Common myeloid progenitor, CD34-positive (primary cell): ENCODE measurements at regions not wholly inside any gene's neighbourhood (a gene's known extent, or its start where the extent isn't known, plus 50 kb on each side); places are given as distances from the start of the nearest gene placed in this dataset.
"Not testable (repeated sequence)": the region's sequence is repeated elsewhere in the genome, so short reads cannot be mapped to it uniquely, and the experiment has no call there.

Source experiments
- CTCF ChIA-PET: fragments of 350-600 bp; sonication (Branson Sonifier 250); formaldehyde crosslinking; loops from one replicate; lab custom pipeline; 2021; ENCODE audit warnings: antibody characterized with exemption; lab: Charles Lee
- POLR2A ChIA-PET: fragments of 350-600 bp; sonication (Branson Sonifier 250); formaldehyde crosslinking; loops from one replicate; lab custom pipeline; 2021; ENCODE audit warnings: antibody characterized with exemption; lab: Charles Lee
- DNase-seq, 3 donors: peaks; one replicate each; pipeline versions ENCODE4 v3.0.0 to v3.0.0-alpha.2; 2013
- H3K27ac ChIP-seq, 2 experiments: 1 replicate in 1 of 2; 2 replicates in 1 of 2; pipeline ENCODE4 v1.7.0; 2013; ENCODE audit warnings: inconsistent platforms in 2 of 2, low read length in 2 of 2, mild to moderate bottlenecking in 2 of 2, low read depth in 1 of 2, moderate library complexity in 1 of 2; ENCODE audit not compliant: severe bottlenecking in 2 of 2, insufficient read depth in 1 of 2, poor library complexity in 1 of 2
- H3K27me3 ChIP-seq, 5 experiments: replicated peaks in 2 of 5; 1 replicate in 3 of 5; 2 replicates in 2 of 5; pipeline versions ENCODE4 v1.6.1 to v1.7.0; 2013; ENCODE audit warnings: low read length in 4 of 5, mild to moderate bottlenecking in 2 of 5, moderate library complexity in 2 of 5, inconsistent platforms in 1 of 5; ENCODE audit not compliant: insufficient read depth in 5 of 5, control insufficient read depth in 4 of 5
- H3K36me3 ChIP-seq, 4 experiments: 1 replicate in 2 of 4; 2 replicates in 2 of 4; pipeline versions ENCODE4 v1.6.1 to v1.7.0; 2013; ENCODE audit warnings: low read length in 3 of 4, control low read depth in 1 of 4, mild to moderate bottlenecking in 1 of 4; ENCODE audit not compliant: control insufficient read depth in 4 of 4, insufficient read depth in 4 of 4
- H3K4me1 ChIP-seq, 4 experiments: 1 replicate in 3 of 4; 2 replicates in 1 of 4; pipeline versions ENCODE4 v1.6.1 to v1.7.1; 2013; ENCODE audit warnings: low read length in 3 of 4, mild to moderate bottlenecking in 3 of 4, control low read depth in 1 of 4, inconsistent platforms in 1 of 4, moderate library complexity in 1 of 4; ENCODE audit not compliant: control insufficient read depth in 4 of 4, insufficient read depth in 4 of 4; ENCODE audit errors: control extremely low read depth in 1 of 4
- H3K4me3 ChIP-seq, 7 experiments: 1 replicate in 4 of 7; 2 replicates in 3 of 7; pipeline versions ENCODE4 v1.5.1 to v1.7.0; 2013; ENCODE audit warnings: mild to moderate bottlenecking in 7 of 7, low read length in 6 of 7, moderate library complexity in 6 of 7, inconsistent platforms in 2 of 7, low read depth in 2 of 7, control low read depth in 1 of 7; ENCODE audit not compliant: insufficient read depth in 4 of 7, control insufficient read depth in 1 of 7; ENCODE audit errors: extremely low read depth in 1 of 7
- H3K9me3 ChIP-seq, 5 experiments: 1 replicate in 4 of 5; 2 replicates in 1 of 5; pipeline versions ENCODE4 v1.6.1 to v1.7.1; 2013; ENCODE audit warnings: low read length in 4 of 5, mild to moderate bottlenecking in 2 of 5, inconsistent platforms in 1 of 5, low read depth in 1 of 5, moderate library complexity in 1 of 5; ENCODE audit not compliant: control insufficient read depth in 4 of 5, insufficient read depth in 2 of 5; ENCODE audit errors: control extremely low read depth in 1 of 5
- WGBS: methylation state at CpG from one replicate; pipeline ENCODE4 v1.1.5; 2013; ENCODE audit not compliant: insufficient coverage; 5-methylcytosine and 5-hydroxymethylcytosine counted together

DNA sequence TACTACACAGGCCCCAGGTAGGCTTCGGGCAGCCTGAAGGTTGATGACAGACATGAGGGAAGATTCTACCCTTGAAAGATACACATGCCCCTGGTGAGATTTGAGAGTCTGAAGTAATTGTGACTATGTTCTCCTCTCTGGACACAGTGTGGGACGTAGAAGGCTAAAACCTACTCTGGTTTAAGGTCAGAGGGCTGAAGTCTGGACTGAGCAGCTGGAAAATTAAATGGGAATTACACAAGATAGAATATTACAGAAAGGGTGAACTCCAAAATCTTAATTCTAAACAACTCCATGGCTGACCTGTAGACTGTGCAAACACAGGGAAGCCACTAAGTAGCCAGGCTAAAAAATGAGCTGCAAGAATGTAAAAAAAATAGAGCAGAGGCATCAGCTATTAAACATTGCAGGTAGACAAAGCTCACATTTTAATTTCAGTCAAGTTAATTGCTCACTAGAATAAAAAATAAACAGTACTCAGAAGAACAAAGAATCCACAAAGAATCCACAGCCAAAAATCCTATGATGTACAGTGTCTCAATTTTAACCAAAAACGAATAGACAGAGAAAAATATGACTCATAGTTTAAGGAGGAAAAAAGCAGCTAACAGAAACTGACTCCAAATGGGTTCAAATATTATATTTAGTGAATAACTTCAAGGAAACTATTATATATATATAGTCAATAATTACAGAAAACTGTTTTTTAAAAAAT lies 170.4 kb downstream of the PCDH18 start:
- POLR2A ChIA-PET = no interaction called here
- no peaks in the 10 kb centered on the region for H3K36me3 ChIP-seq

DNA sequence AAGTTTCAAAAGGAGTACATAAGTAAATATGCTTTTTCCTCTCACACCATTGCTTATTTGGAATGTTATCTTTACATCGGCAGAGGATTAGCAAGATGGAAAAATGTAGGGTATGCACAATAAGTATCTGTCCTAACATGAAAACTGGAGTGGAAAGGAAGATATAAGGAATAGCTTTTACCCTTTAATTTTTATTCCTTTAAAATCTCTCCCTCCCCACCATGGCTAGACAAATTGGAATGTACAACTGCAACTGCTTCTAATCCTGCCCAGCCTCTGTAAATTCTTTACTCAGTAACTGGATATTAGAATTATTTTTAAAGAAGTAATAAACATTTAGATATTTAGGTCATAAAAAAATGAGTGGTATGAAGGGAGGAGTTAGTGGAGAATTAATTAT lies 171.5 kb downstream of the PCDH18 start:
- WGBS = no CpG with 5 or more reads among the region's 1 CpG
- no peak for DNase-seq
- POLR2A ChIA-PET = no interaction called here
- H3K9me3 ChIP-seq = no peaks in the 10 kb centered on the region
- no peaks in the 10 kb centered on the region for H3K4me1 ChIP-seq
- H3K27ac ChIP-seq = no peak overlapping the region
- H3K27me3 ChIP-seq = no peaks in the 10 kb centered on the region
- CTCF ChIA-PET = no interaction called here
- H3K36me3 ChIP-seq = no peaks in the 10 kb centered on the region
- H3K4me3 ChIP-seq = no peak overlapping the region

More for the DNA sequence above, 170.4 kb downstream of the PCDH18 start:
- Histone ChIP-seq H3K27me3 (no peaks in the 10 kb centered on the region), H3K4me1 (no peaks in the 10 kb centered on the region), H3K27ac (no peak overlapping the region), H3K4me3 (no peak overlapping the region), H3K9me3 (no peaks in the 10 kb centered on the region)
- DNase-seq = no peak
- CTCF ChIA-PET = no interaction called here
- WGBS = no CpG with 5 or more reads among the region's 3 CpGs

DNA sequence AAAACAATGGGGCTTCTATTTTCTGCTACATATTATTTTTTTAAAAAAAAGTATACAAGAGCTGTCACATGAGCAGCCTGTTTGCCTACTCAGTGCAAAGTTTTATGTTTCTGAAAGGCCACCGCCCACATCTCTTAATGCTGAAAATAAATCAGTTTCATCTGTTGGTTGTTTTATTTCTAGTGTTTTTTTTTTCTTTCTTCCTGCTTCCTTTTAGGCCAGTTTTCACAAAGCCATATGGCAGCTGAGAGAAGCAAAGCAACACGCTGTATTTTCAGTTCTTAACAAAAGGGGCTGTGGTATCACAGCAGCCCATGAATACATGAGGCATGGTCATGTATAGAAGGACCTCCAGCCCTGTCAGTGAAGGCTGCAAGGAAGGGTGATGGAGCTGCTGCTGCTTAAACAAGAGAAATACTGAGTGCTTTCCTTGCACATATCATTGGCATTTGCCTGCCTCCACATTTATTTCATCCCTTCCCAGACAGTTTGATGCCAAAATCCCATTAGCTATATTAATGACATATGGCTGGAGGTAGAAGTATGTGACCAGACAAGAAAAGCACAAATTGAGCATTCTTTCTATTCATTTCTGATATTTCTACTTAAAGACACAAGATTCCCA lies 172.5 kb downstream of the PCDH18 start:
- H3K27me3 ChIP-seq = no peaks in the 10 kb centered on the region
- no peaks in the 10 kb centered on the region for H3K9me3 ChIP-seq
- POLR2A ChIA-PET = interaction anchor here (0.6 kb wide), 1 partner anchor 48 kb away, joined by 5 read pairs; no protein-coding TSS in a partner anchor
- H3K4me1 ChIP-seq = no peaks in the 10 kb centered on the region
- no peaks in the 10 kb centered on the region for H3K36me3 ChIP-seq
- H3K27ac ChIP-seq = no peak overlapping the region
- DNase-seq = no peak
- WGBS = 14% methylated on average over 1 of the region's 2 CpGs
- no peak overlapping the region for H3K4me3 ChIP-seq
- CTCF ChIA-PET = interaction anchor here (0.9 kb wide), 1 partner anchor 9 kb away, joined by 3 read pairs; no protein-coding TSS in a partner anchor

DNA sequence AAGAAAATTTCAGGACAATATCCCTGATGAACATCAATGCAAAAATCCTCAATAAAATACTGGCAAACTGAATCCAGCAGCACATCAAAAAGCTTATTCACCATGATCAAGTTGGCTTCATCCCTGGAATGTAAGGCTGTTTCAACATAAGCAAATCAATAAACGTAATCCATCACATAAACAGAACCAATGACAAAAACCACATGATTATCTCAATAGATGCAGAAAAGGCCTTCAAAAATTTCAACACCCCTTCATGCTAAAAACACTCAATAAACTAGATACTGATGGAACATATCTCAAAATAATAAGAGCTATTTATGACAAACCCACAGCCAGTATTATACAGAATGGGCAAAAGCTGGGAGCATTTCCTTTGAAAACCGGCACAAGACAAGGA lies 177.7 kb downstream of the PCDH18 start:
- H3K27me3 ChIP-seq, POLR2A ChIA-PET, H3K27ac ChIP-seq, H3K9me3 ChIP-seq, H3K4me1 ChIP-seq, DNase-seq, H3K4me3 ChIP-seq, H3K36me3 ChIP-seq, CTCF ChIA-PET: not testable (repeated sequence)
- WGBS = no CpG with 5 or more reads among the region's 2 CpGs

DNA sequence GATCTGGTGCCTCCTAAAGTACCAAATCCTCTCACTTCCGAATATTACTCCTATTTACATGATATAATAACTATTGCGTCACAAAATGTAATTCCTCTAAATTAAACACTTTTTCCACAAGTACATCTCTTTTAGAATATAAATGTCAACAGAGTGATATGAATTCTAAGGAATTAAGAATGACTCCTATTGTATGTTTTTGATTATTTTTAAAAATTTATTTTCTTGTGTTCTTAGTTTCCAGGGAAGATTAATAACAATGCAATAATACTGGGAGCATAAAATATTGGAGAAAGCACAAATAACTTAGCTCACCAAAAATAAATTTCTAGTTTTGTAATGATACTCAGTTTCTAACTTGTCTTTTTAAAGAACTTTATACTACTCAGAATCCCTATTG lies 184.9 kb downstream of the PCDH18 start:
- DNase-seq = no peak
- Histone ChIP-seq H3K27ac (no peak overlapping the region), H3K36me3 (no peaks in the 10 kb centered on the region), H3K9me3 (no peaks in the 10 kb centered on the region), H3K4me1 (no peaks in the 10 kb centered on the region), H3K4me3 (no peak overlapping the region), H3K27me3 (no peaks in the 10 kb centered on the region)
- ChIA-PET CTCF (no interaction called here), POLR2A (no interaction called here)
- WGBS = no CpG with 5 or more reads among the region's 2 CpGs

DNA sequence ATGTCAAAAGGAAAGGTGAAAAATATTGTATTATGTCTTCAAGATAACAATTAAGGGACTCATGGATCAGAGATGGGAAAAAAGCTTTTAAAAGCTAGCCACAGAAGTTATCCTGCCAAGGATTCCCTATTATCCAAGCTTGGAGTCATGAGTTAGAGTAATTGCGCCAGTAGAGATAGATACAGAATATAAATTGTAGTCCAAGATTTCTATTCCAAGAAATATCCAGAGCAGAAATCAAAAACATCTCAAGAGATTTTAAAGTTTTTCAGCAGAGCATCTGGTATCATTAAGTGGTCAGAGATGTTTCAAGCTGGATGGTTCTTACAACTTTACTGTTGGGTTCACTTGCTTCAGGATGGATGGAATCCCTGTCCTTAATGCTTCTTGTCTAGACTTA lies 186.7 kb downstream of the PCDH18 start:
- H3K36me3 ChIP-seq = no peaks in the 10 kb centered on the region
- no peak overlapping the region for H3K4me3 ChIP-seq
- CTCF ChIA-PET = no interaction called here
- DNase-seq = no peak
- H3K27ac ChIP-seq = no peak overlapping the region
- no peaks in the 10 kb centered on the region for H3K27me3 ChIP-seq
- WGBS = no CpG with 5 or more reads among the region's 1 CpG
- H3K9me3 ChIP-seq = no peaks in the 10 kb centered on the region
- no peaks in the 10 kb centered on the region for H3K4me1 ChIP-seq
- POLR2A ChIA-PET = no interaction called here

DNA sequence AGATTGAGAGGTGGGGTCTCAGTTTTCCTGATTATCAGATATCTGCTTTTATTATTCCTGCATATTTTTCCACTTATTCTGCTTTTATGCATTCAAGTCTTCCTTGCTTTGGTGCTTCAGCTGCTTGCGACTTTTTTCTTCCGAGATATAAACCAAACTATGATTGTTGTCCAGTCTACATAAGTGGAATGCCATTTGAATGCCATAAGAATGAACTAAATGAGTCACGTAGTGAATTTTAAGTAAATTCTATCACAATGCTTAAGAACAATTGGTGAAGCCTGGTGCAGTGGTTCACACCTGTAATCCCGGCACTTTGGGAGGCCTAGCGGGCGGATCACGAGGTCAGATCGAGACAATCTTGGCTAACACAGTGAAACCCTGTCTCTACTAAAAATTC lies 189.1 kb downstream of the PCDH18 start:
- POLR2A ChIA-PET = no interaction called here
- WGBS = 100% methylated on average over 3 of the region's 8 CpGs

More for the DNA sequence above, 189.1 kb downstream of the PCDH18 start:
- no peak overlapping the region for H3K27ac ChIP-seq
- H3K4me1 ChIP-seq = no peaks in the 10 kb centered on the region
- no peaks in the 10 kb centered on the region for H3K27me3 ChIP-seq
- H3K4me3 ChIP-seq = no peak overlapping the region
- no peaks in the 10 kb centered on the region for H3K9me3 ChIP-seq
- H3K36me3 ChIP-seq = no peaks in the 10 kb centered on the region
- CTCF ChIA-PET = no interaction called here
- DNase-seq = no peak
